ENCODE measurements at regions not wholly inside any gene's neighbourhood (a gene's known extent, or its start where the extent isn't known, plus 50 kb on each side); places are given as distances from the start of the nearest gene placed in this dataset.
"Not testable (repeated sequence)": the region's sequence is repeated elsewhere in the genome, so short reads cannot be mapped to it uniquely, and the experiment has no call there.

GRCh38 chrX:131874300-131874699, 148.8 kb upstream of the STK26 start:
- H3K9me2 ChIP-seq (ENCODE audit: insufficient read depth) = no peaks in the 10 kb centered on the region
- CTCF ChIA-PET = no interaction called here
- no peak overlapping the region for H3K9ac ChIP-seq (ENCODE audit: low read length)
- ATAC-seq = no peak
- BruUV-seq (replicated peaks) = no TSS peak
- no peak for TF ChIP-seq EGR1 (IDR thresholded peaks at IDR 0.05; ENCODE audit: low read depth)
- no peak for TF ChIP-seq SP1 (IDR thresholded peaks at IDR 0.05; ENCODE audit: low read depth)
- no peak for TF ChIP-seq MAX (IDR thresholded peaks at IDR 0.05)
- no peak for TF ChIP-seq RAD21 (IDR thresholded peaks at IDR 0.05; ENCODE audit: low read depth)
- TF ChIP-seq CEBPB (IDR thresholded peaks at IDR 0.05; ENCODE audit: low read depth) = no peak
- TF ChIP-seq EZH2 (IDR thresholded peaks at IDR 0.05) = no peak
- TF ChIP-seq, protein P1, sequence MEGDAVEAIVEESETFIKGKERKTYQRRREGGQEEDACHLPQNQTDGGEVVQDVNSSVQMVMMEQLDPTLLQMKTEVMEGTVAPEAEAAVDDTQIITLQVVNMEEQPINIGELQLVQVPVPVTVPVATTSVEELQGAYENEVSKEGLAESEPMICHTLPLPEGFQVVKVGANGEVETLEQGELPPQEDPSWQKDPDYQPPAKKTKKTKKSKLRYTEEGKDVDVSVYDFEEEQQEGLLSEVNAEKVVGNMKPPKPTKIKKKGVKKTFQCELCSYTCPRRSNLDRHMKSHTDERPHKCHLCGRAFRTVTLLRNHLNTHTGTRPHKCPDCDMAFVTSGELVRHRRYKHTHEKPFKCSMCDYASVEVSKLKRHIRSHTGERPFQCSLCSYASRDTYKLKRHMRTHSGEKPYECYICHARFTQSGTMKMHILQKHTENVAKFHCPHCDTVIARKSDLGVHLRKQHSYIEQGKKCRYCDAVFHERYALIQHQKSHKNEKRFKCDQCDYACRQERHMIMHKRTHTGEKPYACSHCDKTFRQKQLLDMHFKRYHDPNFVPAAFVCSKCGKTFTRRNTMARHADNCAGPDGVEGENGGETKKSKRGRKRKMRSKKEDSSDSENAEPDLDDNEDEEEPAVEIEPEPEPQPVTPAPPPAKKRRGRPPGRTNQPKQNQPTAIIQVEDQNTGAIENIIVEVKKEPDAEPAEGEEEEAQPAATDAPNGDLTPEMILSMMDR (IDR thresholded peaks at IDR 0.05 in 2 of 3, conservative IDR thresholded peaks at IDR 0.05 in 1 of 3; ENCODE audit: borderline replicate concordance in 1 of 3, insufficient read depth in 1 of 3, low read depth in 2 of 3, low read length in 2 of 3) = no peak
- TF ChIP-seq CBX3 (IDR thresholded peaks at IDR 0.05; ENCODE audit: low read depth) = no peak
- TF ChIP-seq, protein P2, sequence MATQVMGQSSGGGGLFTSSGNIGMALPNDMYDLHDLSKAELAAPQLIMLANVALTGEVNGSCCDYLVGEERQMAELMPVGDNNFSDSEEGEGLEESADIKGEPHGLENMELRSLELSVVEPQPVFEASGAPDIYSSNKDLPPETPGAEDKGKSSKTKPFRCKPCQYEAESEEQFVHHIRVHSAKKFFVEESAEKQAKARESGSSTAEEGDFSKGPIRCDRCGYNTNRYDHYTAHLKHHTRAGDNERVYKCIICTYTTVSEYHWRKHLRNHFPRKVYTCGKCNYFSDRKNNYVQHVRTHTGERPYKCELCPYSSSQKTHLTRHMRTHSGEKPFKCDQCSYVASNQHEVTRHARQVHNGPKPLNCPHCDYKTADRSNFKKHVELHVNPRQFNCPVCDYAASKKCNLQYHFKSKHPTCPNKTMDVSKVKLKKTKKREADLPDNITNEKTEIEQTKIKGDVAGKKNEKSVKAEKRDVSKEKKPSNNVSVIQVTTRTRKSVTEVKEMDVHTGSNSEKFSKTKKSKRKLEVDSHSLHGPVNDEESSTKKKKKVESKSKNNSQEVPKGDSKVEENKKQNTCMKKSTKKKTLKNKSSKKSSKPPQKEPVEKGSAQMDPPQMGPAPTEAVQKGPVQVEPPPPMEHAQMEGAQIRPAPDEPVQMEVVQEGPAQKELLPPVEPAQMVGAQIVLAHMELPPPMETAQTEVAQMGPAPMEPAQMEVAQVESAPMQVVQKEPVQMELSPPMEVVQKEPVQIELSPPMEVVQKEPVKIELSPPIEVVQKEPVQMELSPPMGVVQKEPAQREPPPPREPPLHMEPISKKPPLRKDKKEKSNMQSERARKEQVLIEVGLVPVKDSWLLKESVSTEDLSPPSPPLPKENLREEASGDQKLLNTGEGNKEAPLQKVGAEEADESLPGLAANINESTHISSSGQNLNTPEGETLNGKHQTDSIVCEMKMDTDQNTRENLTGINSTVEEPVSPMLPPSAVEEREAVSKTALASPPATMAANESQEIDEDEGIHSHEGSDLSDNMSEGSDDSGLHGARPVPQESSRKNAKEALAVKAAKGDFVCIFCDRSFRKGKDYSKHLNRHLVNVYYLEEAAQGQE (IDR thresholded peaks at IDR 0.05; ENCODE audit: low read depth) = no peak
- TF ChIP-seq ZFX (IDR thresholded peaks at IDR 0.05) = no peak
- TF ChIP-seq JUND (IDR thresholded peaks at IDR 0.05) = no peak
- RAD21 ChIA-PET (ENCODE audit: low non-redundant PET in 1 of 2, low total read pairs in 2 of 2, uncharacterized antibody in 2 of 2, unreplicated experiment in 2 of 2) = no interaction called here
- no peak overlapping the region for H3K4me2 ChIP-seq (ENCODE audit: low read length)
- H3K27ac ChIP-seq (ENCODE audit: low read depth, low read length) = no peak overlapping the region
- H3K36me3 ChIP-seq (ENCODE audit: control insufficient read depth in 1 of 2, insufficient read depth in 2 of 2, low read length in 2 of 2) = no peaks in the 10 kb centered on the region
- no peaks in the 10 kb centered on the region for H3K79me2 ChIP-seq (ENCODE audit: insufficient read depth, low read length)
- no peak overlapping the region for H3K4me3 ChIP-seq (replicated peaks in 1 of 2; ENCODE audit: low read depth in 1 of 2, low read length in 2 of 2)
- no peaks in the 10 kb centered on the region for H3K9me3 ChIP-seq (ENCODE audit: control insufficient read depth in 1 of 2, insufficient read depth in 1 of 2, low read depth in 1 of 2, low read length in 2 of 2)
- no peaks in the 10 kb centered on the region for H3K4me1 ChIP-seq (ENCODE audit: control insufficient read depth in 1 of 2, insufficient read depth in 2 of 2, low read length in 2 of 2)
- no peaks in the 10 kb centered on the region for H3K27me3 ChIP-seq (ENCODE audit: insufficient read depth, low read length)
- intact Hi-C loops (cut with micrococcal nuclease) = no loop called here
- POLR2A ChIA-PET = no interaction called here
- no peaks in the 10 kb centered on the region for H4K20me1 ChIP-seq (ENCODE audit: insufficient read depth)
- no peak overlapping the region for H2AFZ ChIP-seq (ENCODE audit: low read depth, low read length, poor library complexity, severe bottlenecking)
- DNase-seq (ENCODE audit: low read depth, low spot score) = no peak

DNA sequence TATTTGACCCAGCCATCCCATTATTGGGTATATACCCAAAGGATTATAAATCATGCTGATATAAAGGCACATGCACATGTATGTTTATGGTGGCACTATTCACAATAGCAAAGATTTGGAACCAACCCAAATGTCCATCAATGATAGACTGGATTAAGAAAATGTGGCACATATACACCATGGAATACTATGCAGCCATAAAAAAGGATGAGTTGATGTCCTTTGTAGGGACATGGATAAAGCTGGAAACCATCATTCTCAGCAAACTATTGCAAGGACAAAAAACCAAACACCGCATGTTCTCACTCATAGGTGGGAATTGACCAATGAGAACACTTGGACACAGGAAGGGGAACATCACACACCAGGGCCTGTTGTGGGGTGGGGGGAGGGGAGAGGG, 147.3 kb upstream of the STK26 start:
- H3K4me2 ChIP-seq (ENCODE audit: low read length); H3K79me2 ChIP-seq (ENCODE audit: insufficient read depth, low read length); POLR2A ChIA-PET; H3K9me3 ChIP-seq (ENCODE audit: control insufficient read depth in 1 of 2, insufficient read depth in 1 of 2, low read depth in 1 of 2, low read length in 2 of 2); H4K20me1 ChIP-seq (ENCODE audit: insufficient read depth); CTCF ChIA-PET; H2AFZ ChIP-seq (ENCODE audit: low read depth, low read length, poor library complexity, severe bottlenecking); H3K9me2 ChIP-seq (ENCODE audit: insufficient read depth); H3K27me3 ChIP-seq (ENCODE audit: insufficient read depth, low read length); H3K4me3 ChIP-seq (replicated peaks in 1 of 2; ENCODE audit: low read depth in 1 of 2, low read length in 2 of 2); H3K36me3 ChIP-seq (ENCODE audit: control insufficient read depth in 1 of 2, insufficient read depth in 2 of 2, low read length in 2 of 2); H3K27ac ChIP-seq (ENCODE audit: low read depth, low read length); DNase-seq (ENCODE audit: low read depth, low spot score); H3K9ac ChIP-seq (ENCODE audit: low read length); H3K4me1 ChIP-seq (ENCODE audit: control insufficient read depth in 1 of 2, insufficient read depth in 2 of 2, low read length in 2 of 2); ATAC-seq; RAD21 ChIA-PET (ENCODE audit: low non-redundant PET in 1 of 2, low total read pairs in 2 of 2, uncharacterized antibody in 2 of 2, unreplicated experiment in 2 of 2); BruUV-seq (replicated peaks); intact Hi-C loops (cut with micrococcal nuclease): not testable (repeated sequence)
